WTC11 (cell line): ENCODE measurements at regions not wholly inside any gene's neighbourhood (a gene's known extent, or its start where the extent isn't known, plus 50 kb on each side); places are given as distances from the start of the nearest gene placed in this dataset.

ENCODE experiments used
- ATAC-seq: fragments of 200-7000 bp; cut with Tn5 transposase; 2 replicates; pipeline ENCODE4 v1.10.0; 2021; ENCODE audit warnings: mild to moderate bottlenecking, moderate library complexity
- CTCF ChIA-PET: fragments of 300-600 bp; sonication (Branson Sonifier 250); formaldehyde crosslinking; loops from one replicate; lab custom pipeline; 2021; ENCODE audit warnings: antibody characterized with exemption; lab: Charles Lee
- POLR2A ChIA-PET: fragments of 350-600 bp; sonication (Branson Sonifier 250); formaldehyde crosslinking; loops from one replicate; lab custom pipeline; 2021; ENCODE audit warnings: antibody characterized with exemption; lab: Charles Lee
- DNase-seq: peaks from one replicate; pipeline ENCODE4 v3.0.0; 2021; ENCODE audit warnings: low spot score
- H3K27ac Mint-ChIP-seq: 2 replicates; pipeline ENCODE4 v1.8.0; 2021; ENCODE audit warnings: mixed read lengths
- H3K27me3 Mint-ChIP-seq: 2 replicates; pipeline ENCODE4 v1.8.0; 2021; ENCODE audit warnings: low read depth, mild to moderate bottlenecking, moderate library complexity, mixed read lengths
- H3K36me3 Mint-ChIP-seq: 2 replicates; pipeline ENCODE4 v1.8.0; 2021; ENCODE audit warnings: mixed read lengths
- H3K4me1 Mint-ChIP-seq: 2 replicates; pipeline ENCODE4 v1.8.0; 2022; ENCODE audit warnings: mixed read lengths
- H3K4me3 Mint-ChIP-seq: 2 replicates; pipeline ENCODE4 v1.8.0; 2021; ENCODE audit warnings: mild to moderate bottlenecking, moderate library complexity, mixed read lengths
- H3K9me3 Mint-ChIP-seq: 2 replicates; pipeline ENCODE4 v1.8.0; 2021; ENCODE audit warnings: mixed read lengths
- ATF6 ChIP-seq: sonication (generic); formaldehyde crosslinking; IDR thresholded peaks from 2 replicates; pipeline ENCODE4 v1.8.1; 2023; ENCODE audit warnings: mild to moderate bottlenecking, missing genetic modification reagents
- CBFB ChIP-seq: sonication (generic); formaldehyde crosslinking; IDR thresholded peaks from 2 replicates; pipeline ENCODE4 v1.8.1; 2022; ENCODE audit warnings: mild to moderate bottlenecking, low read depth, missing genetic modification reagents
- CDX4 ChIP-seq: fragments of 250-450 bp; sonication (Bioruptor Pico); IDR thresholded peaks from 2 replicates; pipeline ENCODE4 v1.9.0; 2021; ENCODE audit warnings: moderate library complexity, mild to moderate bottlenecking, inconsistent platforms, borderline replicate concordance
- CREB1 ChIP-seq: sonication (generic); formaldehyde crosslinking; IDR thresholded peaks from 2 replicates; pipeline ENCODE4 v1.8.0; 2023; ENCODE audit warnings: mild to moderate bottlenecking, missing genetic modification reagents
- ELF4 ChIP-seq: sonication (generic); formaldehyde crosslinking; IDR thresholded peaks from 2 replicates; pipeline ENCODE4 v1.8.1; 2022; ENCODE audit warnings: low read depth, mild to moderate bottlenecking, moderate library complexity, missing genetic modification reagents
- FOXP4 ChIP-seq: sonication (generic); formaldehyde crosslinking; IDR thresholded peaks from 2 replicates; pipeline ENCODE4 v1.8.0; 2022; ENCODE audit warnings: mild to moderate bottlenecking, missing genetic modification reagents
- GABPB1 ChIP-seq: sonication (generic); formaldehyde crosslinking; IDR thresholded peaks from 2 replicates; pipeline ENCODE4 v1.8.1; 2023; ENCODE audit warnings: mild to moderate bottlenecking, missing genetic modification reagents
- GRHL2 ChIP-seq: fragments of 250-450 bp; sonication (Bioruptor Pico); IDR thresholded peaks from 2 replicates; pipeline ENCODE4 v1.8.0; 2022; ENCODE audit warnings: mild to moderate bottlenecking, moderate library complexity; ENCODE audit not compliant: insufficient replicate concordance, severe bottlenecking
- HMGA2 ChIP-seq: fragments of 250-450 bp; sonication (Bioruptor Pico); IDR thresholded peaks from 2 replicates; pipeline ENCODE4 v1.4.0; 2021; ENCODE audit warnings: mild to moderate bottlenecking, moderate library complexity
- HMGXB4 ChIP-seq: sonication (generic); formaldehyde crosslinking; IDR thresholded peaks from 2 replicates; pipeline ENCODE4 v1.8.1; 2023; ENCODE audit warnings: mild to moderate bottlenecking, moderate library complexity, missing genetic modification reagents
- KAT7 ChIP-seq: sonication (generic); formaldehyde crosslinking; IDR thresholded peaks from 2 replicates; pipeline ENCODE4 v1.8.1; 2023; ENCODE audit warnings: missing genetic modification reagents, mild to moderate bottlenecking, borderline replicate concordance
- MLX ChIP-seq: sonication (generic); formaldehyde crosslinking; IDR thresholded peaks from 2 replicates; pipeline ENCODE4 v1.8.1; 2023; ENCODE audit warnings: mild to moderate bottlenecking, missing genetic modification reagents, moderate library complexity
- NFATC4 ChIP-seq: fragments of 250-450 bp; sonication (Bioruptor Pico); IDR thresholded peaks from 2 replicates; pipeline ENCODE4 v1.9.0; 2021; ENCODE audit warnings: mild to moderate bottlenecking
- NFE2L1 ChIP-seq: sonication (generic); formaldehyde crosslinking; IDR thresholded peaks from 2 replicates; pipeline ENCODE4 v1.8.1; 2023; ENCODE audit warnings: missing genetic modification reagents
- NFYB ChIP-seq: sonication (generic); formaldehyde crosslinking; conservative IDR thresholded peaks from 2 replicates; pipeline ENCODE4 v1.8.0; 2022; ENCODE audit warnings: low read depth, missing genetic modification reagents
- SOX15 ChIP-seq: fragments of 250-450 bp; sonication (Bioruptor Pico); IDR thresholded peaks from 2 replicates; pipeline ENCODE4 v1.9.0; 2021; ENCODE audit warnings: mild to moderate bottlenecking
- ZBTB21 ChIP-seq: sonication (generic); formaldehyde crosslinking; IDR thresholded peaks from 2 replicates; pipeline ENCODE4 v1.8.1; 2023; ENCODE audit warnings: mild to moderate bottlenecking, missing genetic modification reagents, borderline replicate concordance
- ZBTB43 ChIP-seq: sonication (generic); formaldehyde crosslinking; IDR thresholded peaks from 2 replicates; pipeline ENCODE4 v1.8.1; 2023; ENCODE audit warnings: mild to moderate bottlenecking, missing genetic modification reagents
- ZNF121 ChIP-seq: sonication (generic); formaldehyde crosslinking; IDR thresholded peaks from 2 replicates; pipeline ENCODE4 v1.8.0; 2023; ENCODE audit warnings: missing genetic modification reagents
- ZNF232 ChIP-seq: sonication (generic); formaldehyde crosslinking; IDR thresholded peaks from 2 replicates; pipeline ENCODE4 v1.8.0; 2022; ENCODE audit warnings: mild to moderate bottlenecking, missing genetic modification reagents
- ZNF317 ChIP-seq: sonication (generic); formaldehyde crosslinking; IDR thresholded peaks from 2 replicates; pipeline ENCODE4 v1.8.1; 2023; ENCODE audit warnings: low read depth, mild to moderate bottlenecking, moderate library complexity, missing genetic modification reagents, borderline replicate concordance
- ZNF423 ChIP-seq: fragments of 250-450 bp; sonication (Bioruptor Pico); IDR thresholded peaks from 2 replicates; pipeline ENCODE4 v2.1.2; 2022; ENCODE audit warnings: mild to moderate bottlenecking, moderate library complexity
- ZSCAN18 ChIP-seq: fragments of 250-450 bp; sonication (Bioruptor Pico); IDR thresholded peaks from 2 replicates; pipeline ENCODE4 v2.1.2; 2022; ENCODE audit warnings: mild to moderate bottlenecking, moderate library complexity

- no peak overlapping the region for H3K4me3 Mint-ChIP-seq
- ChIA-PET POLR2A (no interaction called here), CTCF (no interaction called here)
- H3K27me3 Mint-ChIP-seq, result no peaks in the 10 kb centered on the region; the same call in 1 of the 2 replicates
- ATAC-seq (no peak), DNase-seq (no peak)
- H3K9me3 Mint-ChIP-seq, result 0 out of 2 replicates have a peak, but pooled peaks cover 7% of the 10 kb centered on the region
- H3K4me1 Mint-ChIP-seq, result no peaks in the 10 kb centered on the region
- no peak for TF ChIP-seq NFE2L1 (CRISPR knock-in tag)
- no peak for TF ChIP-seq CBFB (CRISPR knock-in tag)
- no peak for TF ChIP-seq ZNF423 (CRISPR knock-in tag)
- no peak for TF ChIP-seq ZNF121 (CRISPR knock-in tag)
- TF ChIP-seq HMGXB4 (CRISPR knock-in tag), result no peak
- no peak for TF ChIP-seq ZNF317 (CRISPR knock-in tag)
- no peak for TF ChIP-seq MLX (CRISPR knock-in tag)
- no peak for TF ChIP-seq ZBTB21 (CRISPR knock-in tag)
- TF ChIP-seq NFYB (CRISPR knock-in tag), result no peak
- TF ChIP-seq ATF6 (CRISPR knock-in tag), result no peak
- no peaks in the 10 kb centered on the region for H3K36me3 Mint-ChIP-seq
- no peak overlapping the region for H3K27ac Mint-ChIP-seq
These were observed 93.8 kb upstream of the SKOR2 start for GRCh38 chr18:47345291-47345690.

GRCh38 chr18:47343291-47343690 is 91.8 kb upstream of the SKOR2 start:
- Mint-ChIP-seq H3K27me3 (no peaks in the 10 kb centered on the region), H3K27ac (no peak overlapping the region), H3K9me3 (0 out of 2 replicates have a peak, but pooled peaks cover 8% of the 10 kb centered on the region), H3K4me3 (no peak overlapping the region), H3K4me1 (no peaks in the 10 kb centered on the region), H3K36me3 (no peaks in the 10 kb centered on the region)
- POLR2A ChIA-PET, result interaction anchor here (0.6 kb wide), 1 partner anchor 212 kb away, joined by 5 read pairs; no protein-coding TSS in a partner anchor
- no peak for TF ChIP-seq FOXP4 (CRISPR knock-in tag)
- TF ChIP-seq NFATC4, result no peak
- TF ChIP-seq KAT7, result no peak
- no peak for TF ChIP-seq CREB1 (CRISPR knock-in tag)
- no peak for TF ChIP-seq GRHL2 (CRISPR knock-in tag)
- TF ChIP-seq ZSCAN18 (CRISPR knock-in tag), result no peak
- no peak for TF ChIP-seq ZBTB43 (CRISPR knock-in tag)
- no peak for TF ChIP-seq GABPB1 (CRISPR knock-in tag)
- TF ChIP-seq CDX4 (CRISPR knock-in tag), result no peak
- no peak for TF ChIP-seq HMGXB4 (CRISPR knock-in tag)
- TF ChIP-seq HMGA2 (CRISPR knock-in tag), result no peak
- no peak for TF ChIP-seq SOX15 (CRISPR knock-in tag)
- TF ChIP-seq ZNF232, result no peak
- TF ChIP-seq ELF4 (CRISPR knock-in tag), result no peak
- DNase-seq, result no peak
- CTCF ChIA-PET, result no interaction called here
- ATAC-seq, result no peak
